HG02884 (cell line): ENCODE measurements at regions not wholly inside any gene's neighbourhood (a gene's known extent, or its start where the extent isn't known, plus 50 kb on each side); places are given as distances from the start of the nearest gene placed in this dataset.
"Not testable (repeated sequence)": the region's sequence is repeated elsewhere in the genome, so short reads cannot be mapped to it uniquely, and the experiment has no call there.

ENCODE experiments used
- ATAC-seq: cut with Tn5 transposase; IDR thresholded peaks from one replicate; pipeline ENCODE4 v1.9.1; 2021; ENCODE audit warnings: mild to moderate bottlenecking, moderate library complexity; ENCODE audit not compliant: unreplicated experiment

DNA sequence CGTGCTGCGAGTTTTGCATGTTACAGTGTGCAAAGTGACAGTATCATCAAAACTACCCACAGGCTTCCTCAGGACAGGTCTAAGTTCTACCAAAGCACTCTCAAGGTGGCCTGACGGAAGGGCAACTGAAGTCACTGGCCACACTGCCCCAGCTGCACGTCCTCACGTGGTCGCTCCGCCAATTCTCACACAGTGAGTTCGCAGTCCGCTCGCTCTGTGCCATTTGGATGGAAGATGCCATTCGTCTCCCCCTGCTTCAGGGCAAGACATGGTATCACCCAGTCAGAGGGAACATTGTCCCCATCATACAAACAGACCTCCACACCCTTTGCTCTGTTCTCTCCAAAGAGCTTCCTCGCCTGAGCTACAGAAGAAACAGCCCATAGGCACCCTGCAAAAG is 109.6 kb upstream of the COBL start:
- ATAC-seq, result no peak

DNA sequence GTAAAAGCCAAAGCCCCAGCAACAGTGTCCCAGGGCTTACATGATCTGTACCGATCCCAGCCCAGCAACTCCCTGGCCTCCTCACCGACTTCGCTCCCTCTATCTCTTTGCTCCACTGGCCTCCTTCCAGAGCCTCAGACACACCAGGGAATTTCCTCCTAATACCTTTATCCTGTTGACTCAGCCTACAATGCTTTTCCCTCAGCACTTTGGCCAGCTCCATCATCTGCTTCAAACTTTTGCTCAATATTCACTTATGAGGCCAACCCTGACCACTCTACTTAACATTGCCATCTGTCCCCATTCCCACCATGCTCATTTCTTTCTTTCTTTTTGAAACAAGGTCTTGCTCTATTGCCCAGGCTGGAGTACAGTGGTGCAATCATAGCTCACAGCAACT is 93.3 kb upstream of the COBL start:
- not testable (repeated sequence) for ATAC-seq

DNA sequence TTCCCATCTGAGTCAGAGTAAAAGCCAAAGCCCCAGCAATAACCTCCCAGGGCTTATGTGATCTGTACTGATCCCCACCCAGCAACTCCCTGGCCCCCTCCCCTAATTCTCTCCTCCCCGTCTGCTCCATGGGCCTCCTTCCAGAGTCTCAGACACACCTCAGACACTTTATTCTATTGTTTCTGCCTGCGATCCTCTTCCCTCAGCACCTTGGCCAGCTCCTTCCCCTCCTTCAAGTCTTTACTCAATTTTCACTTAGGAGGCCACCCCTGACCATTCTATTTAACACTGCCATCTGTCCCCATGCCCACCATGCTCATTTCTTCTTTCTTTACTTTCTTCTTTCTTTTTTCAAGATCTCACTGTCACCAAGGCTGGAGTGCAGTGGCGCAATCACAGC is 81.0 kb upstream of the COBL start:
- not testable (repeated sequence) for ATAC-seq

DNA sequence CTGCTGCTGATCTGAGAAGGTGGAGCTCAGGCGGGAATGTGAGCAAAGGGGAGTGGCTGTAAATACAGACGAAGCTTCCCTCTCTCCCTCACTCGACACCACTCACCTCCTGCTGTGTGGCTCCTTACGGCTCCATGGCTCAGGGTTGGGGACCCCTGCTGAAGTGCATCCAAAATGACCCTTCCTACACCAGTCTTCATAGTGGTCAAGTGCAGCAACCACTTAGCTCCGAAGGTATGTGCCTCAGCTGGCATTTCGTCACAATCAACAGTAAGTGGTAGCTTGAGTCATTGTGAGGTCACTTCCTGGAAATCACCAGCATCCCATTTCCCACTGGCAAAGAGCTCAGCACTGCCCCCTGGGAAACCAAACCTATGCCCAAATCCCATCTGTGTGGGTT is 76.4 kb upstream of the COBL start:
- not testable (repeated sequence) for ATAC-seq

DNA sequence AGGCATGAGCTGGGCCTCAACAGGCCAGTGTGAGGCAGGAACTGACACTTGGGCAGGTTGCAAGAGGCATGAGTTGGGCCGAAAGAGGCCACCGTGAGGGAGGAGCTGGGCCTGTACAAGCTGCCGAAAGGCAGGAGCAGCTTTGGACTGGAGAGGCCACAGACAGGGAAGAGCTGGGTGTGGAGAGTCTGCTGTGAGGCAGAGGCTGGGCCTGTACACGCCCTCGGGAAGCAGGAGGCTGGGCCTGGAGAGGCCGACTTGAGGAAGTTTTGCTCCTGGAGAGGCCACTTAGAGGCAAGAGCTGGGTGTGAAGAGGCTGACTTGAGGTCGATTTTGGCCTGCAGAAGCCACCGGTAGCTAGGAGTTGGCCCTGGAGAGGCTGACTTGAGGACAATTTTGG is 73.3 kb upstream of the COBL start:
- ATAC-seq, result not testable (repeated sequence)

DNA sequence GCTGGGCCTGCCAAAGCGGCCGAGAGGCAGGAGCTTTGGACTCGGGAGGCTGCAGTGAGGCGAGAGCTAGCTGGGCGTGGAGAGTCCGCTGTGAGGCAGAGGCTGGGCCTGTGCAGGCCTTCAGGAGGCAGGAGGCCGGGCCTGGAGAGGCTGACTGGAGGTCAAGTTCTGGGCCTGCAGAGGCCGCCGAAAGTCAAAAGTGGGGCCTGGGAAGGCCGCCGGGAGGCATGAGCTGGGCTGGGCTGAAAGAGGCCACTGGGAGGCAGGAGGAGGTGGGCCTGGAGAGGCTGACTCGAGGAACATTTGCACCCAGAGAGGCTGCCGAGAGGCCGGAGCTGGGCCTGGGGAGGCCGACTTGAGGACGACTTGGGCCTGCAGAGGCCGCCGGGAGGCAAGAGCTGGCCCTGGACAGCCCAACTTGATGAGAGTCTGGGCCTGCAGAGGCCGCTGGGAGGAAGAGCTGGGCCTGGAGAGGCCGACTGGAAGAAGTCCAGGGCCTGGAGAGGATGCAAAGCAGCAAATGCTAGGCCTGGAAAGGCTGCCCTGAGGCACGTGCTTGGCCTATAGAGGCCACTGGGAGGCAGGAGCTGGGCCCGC is 72.7 kb upstream of the COBL start:
- ATAC-seq, result not testable (repeated sequence)

DNA sequence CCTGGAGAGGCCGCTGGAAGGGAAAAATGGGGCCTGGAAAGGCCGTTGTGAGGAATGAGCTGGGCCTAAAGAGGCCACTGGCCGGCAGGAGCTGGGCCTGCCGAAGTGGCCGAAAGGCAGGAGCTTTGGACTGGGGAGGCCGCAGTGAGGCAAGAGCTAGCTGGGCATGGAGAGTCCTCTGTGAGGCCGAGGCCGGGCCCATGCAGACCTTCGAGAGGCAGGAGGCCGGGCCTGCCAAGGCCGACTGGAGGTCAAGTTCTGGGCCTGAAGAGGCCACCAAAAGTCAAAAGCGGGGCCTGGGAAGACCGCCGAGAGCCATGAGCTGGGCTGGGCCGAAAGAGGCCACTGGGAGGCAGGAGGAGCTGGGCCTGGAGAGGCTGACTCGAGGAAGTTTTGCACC is 71.6 kb upstream of the COBL start:
- ATAC-seq, result not testable (repeated sequence)

DNA sequence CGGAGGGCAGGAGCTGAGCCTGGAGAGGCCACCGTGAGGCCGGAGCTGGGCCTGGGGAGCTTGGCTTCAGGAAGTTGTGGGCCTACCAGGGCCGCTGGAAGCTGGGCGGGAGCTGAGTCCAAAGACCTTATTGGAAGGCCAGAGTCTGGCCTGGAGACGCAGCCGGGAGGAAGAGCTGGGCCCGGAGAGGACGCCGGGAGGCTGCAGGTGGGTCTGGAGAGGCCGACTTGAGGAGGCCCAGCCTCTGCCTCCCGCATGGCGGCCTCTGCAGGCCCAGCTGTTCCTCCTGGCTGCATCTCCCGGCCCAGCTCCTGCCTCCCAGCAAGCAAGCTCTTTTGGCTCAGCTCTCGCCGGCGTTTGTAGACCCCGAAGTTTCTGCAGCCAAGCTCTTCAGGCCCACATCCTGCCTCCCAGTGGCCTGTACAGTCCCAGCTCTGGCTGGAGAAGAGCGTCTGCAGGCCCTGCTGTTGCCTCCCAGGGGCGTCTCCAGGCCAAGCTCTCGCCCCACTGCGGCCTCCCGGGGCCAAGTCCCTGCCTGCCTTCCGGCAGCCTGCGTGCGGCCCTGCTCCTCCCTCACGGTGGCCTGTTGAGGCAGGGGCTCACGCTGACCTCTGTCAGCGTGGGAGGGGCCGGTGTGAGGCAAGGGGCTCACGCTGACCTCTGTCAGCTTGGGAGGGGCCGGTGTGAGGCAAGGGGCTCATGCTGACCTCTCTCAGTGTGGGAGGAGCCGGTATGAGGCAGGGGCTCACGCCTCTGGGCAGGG is 70.4 kb upstream of the COBL start:
- not testable (repeated sequence) for ATAC-seq

DNA sequence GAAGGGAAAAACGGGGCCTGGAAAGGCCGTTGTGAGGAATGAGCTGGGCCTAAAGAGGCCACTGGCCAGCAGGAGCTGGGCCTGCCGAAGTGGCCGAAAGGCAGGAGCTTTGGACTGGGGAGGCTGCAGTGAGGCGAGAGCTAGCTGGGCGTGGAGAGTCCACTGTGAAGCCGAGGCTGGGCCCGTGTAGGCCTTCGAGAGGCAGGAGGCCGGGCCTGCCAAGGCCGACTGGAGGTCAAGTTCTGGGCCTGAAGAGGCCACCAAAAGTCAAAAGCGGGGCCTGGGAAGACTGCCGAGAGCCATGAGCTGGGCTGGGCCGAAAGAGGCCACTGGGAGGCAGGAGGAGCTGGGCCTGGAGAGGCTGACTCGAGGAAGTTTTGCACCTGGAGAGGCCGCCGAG is 69.6 kb upstream of the COBL start:
- ATAC-seq, result not testable (repeated sequence)

DNA sequence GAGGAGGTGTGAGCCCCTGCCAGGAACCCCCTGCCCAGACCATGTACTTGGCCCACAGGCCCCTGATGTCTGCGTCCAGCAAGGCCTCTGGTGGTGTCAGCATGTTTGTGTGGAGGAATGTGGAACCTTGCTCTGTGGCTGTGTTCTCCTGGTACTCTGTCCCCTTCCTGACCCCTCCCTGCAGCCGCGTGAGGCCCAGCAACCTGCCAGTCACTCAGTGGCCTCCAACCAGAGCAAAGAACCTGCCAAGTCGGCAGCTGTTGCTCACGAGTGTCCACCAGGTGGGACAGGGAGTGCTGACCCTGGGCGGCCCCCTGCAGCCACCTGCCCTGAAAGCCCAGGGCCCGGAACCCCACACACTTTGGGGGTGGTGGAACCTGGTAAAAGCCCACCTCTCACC is 65.6 kb upstream of the COBL start:
- ATAC-seq, result not testable (repeated sequence)

DNA sequence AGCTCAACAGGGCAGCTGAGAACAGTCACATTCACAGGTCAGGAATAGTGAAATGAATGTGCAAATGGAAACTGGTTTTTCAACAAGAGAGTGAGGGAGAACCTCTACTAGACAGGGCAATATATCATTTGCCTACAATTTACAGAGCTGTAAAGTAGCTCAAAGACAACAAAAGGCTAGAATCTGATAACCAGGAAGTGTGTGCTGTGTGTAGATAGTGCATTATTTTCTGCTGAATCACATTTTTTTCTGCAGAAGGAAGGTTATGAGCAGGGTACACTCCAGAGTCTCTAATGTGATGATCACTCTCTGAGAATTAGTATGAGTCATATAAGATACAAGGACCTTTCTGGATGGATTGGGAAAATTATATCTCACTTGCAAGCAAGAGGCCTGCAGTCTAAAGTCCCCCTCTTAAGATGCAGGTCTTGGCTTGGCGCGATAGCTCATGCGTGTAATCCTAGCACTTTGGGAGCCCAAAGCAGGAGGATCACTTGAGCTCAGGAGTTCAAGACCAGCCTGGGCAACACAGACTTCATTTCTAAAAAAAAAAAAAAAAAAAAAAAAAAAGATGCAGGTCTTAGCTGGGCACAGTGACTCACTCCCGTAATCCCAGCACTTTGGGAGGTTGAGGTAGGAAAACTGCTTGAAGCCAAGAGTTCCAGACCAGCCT is 59.9 kb upstream of the COBL start:
- no peak for ATAC-seq

DNA sequence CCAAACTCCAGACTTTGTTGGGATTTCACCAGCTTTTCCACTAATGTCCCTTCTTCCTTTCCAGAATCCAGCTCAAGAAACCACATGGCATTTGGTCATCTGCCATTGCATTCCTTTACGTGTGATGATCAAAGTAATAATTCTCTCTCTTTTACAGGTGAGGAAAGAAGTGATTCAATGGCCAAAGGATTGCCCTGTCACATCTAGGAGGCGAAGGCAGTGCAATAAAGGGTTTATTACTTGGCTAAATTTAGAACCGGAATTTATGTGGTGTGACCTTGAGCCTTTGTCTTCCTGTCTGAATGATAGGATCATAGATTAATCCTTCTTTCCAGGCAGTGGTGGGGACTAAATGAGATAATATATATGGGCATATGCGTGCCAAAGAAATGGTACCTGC is 58.3 kb upstream of the COBL start:
- no peak for ATAC-seq

DNA sequence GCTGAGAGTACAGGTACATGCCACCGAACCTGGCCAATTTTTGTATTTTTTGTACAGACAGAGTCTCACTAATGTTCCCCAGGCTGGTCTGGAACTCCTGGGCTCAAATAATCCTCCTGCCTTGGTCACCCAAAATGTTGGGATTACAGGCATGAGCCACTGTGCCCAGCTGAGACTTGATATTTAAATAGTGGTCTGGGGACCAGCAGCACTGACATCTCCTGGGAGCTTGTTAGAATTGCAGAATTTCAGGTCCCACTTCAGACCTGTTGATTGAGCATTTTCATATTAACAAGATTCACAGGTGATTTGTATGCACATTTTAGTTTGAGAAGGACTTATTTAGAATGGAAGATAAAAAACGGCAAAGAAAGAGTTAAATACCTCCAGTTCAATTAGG is 57.0 kb upstream of the COBL start:
- not testable (repeated sequence) for ATAC-seq

DNA sequence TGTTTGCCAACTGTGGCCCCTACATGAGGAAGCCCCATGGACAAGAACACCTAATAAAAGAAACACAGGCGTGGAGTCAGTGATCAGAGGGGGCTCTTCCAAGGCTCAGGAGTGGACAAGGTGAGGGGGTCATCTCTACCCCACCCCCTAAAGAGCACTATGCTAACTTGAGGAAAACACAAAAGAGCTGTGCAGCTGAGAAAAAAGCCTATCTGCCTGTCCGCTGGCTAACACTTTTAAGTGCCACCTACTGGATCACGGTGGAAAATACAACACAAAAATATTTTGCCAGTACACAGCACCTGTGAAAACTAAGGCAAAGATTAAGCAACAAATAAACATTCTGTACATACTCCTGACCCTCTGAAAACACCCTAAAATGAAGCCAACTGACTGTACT is 53.1 kb upstream of the COBL start:
- ATAC-seq, result no peak

DNA sequence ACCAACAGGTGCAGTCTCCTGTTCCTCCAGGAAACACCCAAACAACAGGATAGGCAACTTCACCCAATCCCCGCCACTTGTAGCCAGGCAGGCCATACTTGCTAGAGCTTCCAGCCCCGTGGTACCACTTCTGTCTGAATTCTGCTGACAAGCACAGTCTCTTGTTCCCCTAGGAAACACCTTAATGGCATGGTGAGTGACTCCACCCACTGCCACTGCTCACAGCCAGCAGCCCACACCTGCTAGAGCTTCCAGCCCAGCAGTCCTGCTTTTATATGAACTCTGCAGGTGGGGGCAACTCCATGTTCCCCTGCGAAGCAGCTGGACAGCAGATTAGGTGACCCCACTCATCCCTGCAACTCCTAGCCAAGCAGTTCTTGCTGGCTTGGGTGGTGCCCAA is 52.6 kb upstream of the COBL start:
- not testable (repeated sequence) for ATAC-seq

DNA sequence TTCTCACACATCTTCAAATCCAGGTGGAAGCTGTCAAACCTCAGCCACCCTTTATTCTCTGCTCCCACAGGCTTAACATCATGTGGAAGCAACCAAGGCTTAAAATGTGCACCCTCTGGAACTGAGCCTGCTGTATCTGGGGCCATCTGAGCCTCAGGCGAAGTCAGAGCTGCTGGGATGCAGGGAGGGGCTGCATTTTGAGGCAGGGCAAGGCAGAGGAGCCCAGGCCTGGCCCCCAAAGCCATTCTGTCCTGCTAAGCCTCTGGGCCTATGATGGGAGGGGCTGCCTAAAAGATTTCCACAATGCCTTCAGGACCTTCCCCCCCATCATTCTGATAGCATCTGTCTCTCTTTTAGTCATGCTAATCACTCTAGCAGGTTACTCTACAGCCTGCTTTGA is 51.7 kb upstream of the COBL start:
- ATAC-seq, result no peak

DNA sequence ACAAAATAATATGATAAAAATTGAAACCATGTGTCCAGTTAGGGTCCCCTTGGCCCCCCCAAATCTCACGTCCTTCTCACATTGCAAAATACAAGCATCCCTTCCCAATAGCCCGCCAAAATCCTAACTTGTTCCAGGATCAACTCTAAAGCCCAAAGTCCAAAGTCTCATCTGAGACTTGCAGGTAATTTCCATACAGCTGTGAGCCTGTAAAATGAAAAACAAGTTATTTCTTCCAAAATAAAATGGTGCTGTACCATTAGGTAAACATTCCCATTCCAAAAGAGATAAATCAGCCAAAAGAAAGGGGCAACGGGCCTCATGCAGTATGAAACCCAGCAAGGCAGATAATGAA is 51.0 kb upstream of the COBL start:
- ATAC-seq, result no peak

DNA sequence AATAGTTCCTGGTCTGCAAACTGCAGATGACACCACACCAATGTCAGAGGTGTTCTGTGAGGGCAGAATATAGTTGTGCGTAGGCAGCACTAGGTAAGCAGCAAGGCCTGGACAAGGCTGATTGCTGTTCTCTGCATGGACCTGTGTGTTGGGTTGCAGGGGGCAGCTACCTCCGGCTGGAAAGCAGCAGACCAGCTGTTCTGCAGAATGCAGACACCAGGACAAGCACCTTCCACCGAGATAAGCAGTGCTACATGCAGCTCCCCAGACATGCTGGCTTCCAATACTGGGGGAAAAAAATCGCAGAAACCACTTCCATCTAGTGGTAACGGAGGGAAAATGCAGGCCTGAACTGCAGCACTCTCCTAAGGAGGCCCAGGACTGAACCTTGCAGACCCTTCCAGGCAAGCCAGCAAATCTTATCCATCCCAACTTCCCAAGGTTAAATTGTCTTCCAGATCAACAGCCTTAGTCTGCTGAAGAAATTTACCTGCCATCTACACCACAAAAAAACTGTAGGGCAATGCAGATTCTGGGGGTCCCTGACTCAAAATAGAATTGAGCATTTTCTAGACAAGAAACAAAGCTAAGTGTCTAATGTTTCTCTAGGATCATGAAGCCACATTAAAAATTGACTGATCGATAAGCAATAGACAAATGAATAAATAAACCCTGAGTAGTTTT is 50.5 kb upstream of the COBL start:
- ATAC-seq, result peak; percentile 83
